ENCODE measurements at regions not wholly inside any gene's neighbourhood (a gene's known extent, or its start where the extent isn't known, plus 50 kb on each side); places are given as distances from the start of the nearest gene placed in this dataset.

GRCh38 chr16:54568906-54569807, 282.6 kb upstream of the IRX3 start:
- no peak for DNase-seq

DNA sequence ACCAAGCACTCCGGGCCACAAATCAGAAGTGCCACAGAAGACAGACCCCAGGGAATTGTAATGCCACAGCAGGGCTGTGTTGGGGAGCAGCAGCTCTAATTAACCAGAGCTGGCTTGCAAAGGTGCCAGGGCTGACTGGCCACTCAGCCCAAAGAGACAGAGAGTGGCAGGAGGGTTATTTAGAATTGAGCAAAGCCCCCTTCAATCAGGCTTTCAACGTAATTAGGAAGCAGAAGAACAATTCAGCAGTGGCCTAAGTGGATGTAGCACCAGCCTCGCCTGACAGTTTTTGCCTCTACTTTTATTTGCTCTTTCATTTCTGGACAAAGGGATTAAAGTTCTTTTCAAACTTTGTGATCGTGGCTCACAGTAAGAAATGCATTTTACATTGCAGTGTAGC, 278.3 kb upstream of the IRX3 start:
- DNase-seq = no peak

GRCh38 chr16:54554581-54554980, 268.0 kb upstream of the IRX3 start:
- DNase-seq = no peak

DNA sequence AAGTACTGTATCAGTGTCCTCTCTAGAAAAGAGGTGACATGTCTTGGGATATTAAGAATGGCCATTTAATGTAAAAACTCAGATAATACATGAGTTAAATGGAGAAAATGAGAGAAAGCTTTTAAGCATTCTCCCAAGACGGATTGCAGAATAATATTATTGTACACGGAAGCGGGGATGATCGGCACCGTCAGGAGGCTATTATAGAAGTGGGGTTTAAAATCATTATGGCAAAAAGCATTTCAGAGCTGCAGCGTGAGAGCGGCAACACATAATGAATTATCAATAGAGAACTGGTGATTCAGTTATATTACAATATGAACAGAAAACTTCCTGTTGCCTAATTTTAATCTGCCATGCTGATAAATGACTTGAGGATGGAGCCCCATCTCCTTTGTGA, 261.7 kb upstream of the IRX3 start:
- no peak for DNase-seq

GRCh38 chr16:54547052-54547451, 260.5 kb upstream of the IRX3 start:
- no peak for DNase-seq

DNA sequence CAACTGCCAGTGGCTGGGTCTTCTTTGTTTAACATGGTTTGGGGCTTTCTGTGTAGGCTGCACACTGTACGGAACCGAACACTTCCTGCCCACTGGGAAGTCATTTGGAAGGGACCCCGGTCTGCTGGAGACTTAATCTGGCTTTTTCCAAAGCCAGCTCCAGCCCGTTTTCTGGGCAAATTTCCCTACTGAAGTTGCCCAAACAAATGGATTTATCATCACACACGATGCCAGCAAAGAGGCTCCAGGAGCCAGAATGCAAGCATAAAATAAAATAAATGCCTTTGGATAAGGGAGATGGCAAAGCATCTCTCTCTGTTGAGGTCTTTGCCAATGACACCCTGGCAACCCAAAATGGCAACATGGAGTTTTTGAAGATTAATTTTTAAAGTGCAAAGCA, 259.9 kb upstream of the IRX3 start:
- DNase-seq = peak; percentile 40

- DNase-seq = peak; percentile 55
These were observed 259.4 kb upstream of the IRX3 start for GRCh38 chr16:54545854-54546511.

- no peak for DNase-seq
These were observed 258.1 kb upstream of the IRX3 start for GRCh38 chr16:54544553-54545180.

- DNase-seq = peak; percentile 32
These were observed 256.4 kb upstream of the IRX3 start for GRCh38 chr16:54542805-54543505.

DNA sequence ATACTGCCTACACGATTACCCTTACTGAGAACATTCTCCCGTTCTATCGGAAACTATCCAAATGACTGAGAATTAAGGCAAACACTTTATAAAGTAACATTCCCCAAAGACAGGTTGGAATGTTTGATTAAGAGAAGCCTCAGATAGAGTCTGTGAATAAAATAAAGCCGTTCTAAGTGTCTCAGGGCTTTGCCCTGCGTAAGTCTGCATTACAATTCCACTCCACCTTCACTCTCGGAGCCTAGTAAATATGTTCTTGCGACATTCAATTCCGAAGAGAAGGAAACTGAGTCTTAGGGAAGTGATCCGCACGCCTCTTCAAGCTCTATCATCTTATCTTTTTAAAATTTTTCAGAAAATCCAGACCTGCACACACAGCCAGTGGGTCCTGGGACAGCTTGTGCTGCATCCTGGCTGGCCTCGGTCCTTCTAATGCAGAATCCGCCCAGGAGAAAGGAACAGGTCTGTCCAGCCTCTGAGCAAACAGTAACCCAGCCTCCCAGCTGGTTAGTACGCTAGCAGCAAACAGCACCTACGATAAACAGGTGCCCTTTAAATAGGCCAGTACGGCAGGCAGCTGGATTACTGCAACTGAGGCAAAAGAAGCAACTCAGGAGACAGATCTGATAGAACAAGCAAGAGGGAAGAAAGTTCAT, 254.1 kb upstream of the IRX3 start:
- DNase-seq = no peak

- DNase-seq = peak; percentile 51
These were observed 251.7 kb upstream of the IRX3 start for GRCh38 chr16:54538276-54538675.

DNA sequence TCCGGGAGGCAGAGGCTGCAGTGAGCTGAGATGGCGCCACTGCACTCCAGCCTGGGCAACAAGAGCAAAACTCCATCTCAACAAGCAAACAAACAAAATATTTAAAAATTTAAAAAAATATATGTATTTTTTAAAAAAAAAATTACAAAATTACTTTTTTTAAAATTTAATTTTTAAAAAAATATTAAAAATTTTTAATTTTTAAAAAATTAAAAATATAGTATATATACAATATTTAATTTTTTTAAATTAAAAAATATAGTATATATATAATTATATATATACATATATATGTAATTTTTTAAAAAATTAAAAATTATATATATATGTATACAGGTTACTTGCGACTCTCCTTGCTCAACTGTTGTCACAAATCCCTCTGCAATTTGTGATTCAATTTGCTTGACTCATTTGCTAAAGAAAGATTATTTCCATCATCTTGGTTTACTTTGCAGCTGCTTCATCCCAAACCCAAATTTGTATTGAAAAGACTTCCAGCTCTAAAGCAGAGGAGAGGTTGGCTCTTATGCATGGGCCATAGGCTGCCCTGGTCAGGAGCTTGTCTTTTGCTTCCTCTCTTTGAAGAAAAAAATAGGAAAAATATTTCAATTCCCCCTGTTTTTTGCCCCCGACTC, 247.4 kb upstream of the IRX3 start:
- DNase-seq = no peak

- no peak for DNase-seq
These were observed 240.3 kb upstream of the IRX3 start for GRCh38 chr16:54526916-54527315.

DNA sequence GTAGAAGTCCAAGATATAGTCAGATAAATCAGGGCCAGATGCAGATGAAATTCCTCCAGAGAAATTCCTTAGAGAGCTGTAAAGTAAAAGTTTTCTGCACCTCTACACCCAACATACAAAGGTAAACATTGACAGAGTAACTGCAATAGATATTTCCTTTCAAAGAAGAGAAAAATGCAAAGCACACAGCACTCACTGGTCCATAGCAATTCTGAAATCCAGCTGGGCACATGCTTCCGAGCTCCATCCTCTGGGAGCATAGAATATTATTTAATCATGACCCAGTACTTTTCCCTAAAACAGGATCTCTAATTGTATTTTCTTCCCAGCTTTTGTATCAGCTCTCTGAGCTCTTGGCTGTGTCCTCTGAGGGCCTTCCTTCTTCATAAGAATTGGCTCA, 239.5 kb upstream of the IRX3 start:
- DNase-seq = no peak

DNA sequence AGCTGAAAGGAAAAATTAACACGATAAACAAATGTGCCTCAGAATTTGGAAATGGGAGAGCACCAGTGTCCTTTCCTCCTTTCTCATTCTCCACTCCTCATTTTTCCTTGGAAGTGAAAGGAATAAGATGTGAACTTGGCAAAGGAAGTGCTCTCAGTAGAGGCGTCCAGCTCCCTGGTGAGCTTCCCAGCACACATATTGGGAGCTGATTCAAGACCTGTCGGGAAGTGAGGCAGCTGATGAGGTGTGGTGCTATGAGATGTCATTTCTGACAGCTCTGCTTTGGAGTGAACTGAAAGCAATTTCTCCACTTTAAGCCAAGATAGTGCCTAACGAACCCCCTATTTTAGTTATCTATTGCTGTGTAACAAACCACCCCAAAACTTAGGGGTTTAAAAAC, 238.5 kb upstream of the IRX3 start:
- no peak for DNase-seq

- no peak for DNase-seq
These were observed 236.0 kb upstream of the IRX3 start for GRCh38 chr16:54522584-54522983.

DNA sequence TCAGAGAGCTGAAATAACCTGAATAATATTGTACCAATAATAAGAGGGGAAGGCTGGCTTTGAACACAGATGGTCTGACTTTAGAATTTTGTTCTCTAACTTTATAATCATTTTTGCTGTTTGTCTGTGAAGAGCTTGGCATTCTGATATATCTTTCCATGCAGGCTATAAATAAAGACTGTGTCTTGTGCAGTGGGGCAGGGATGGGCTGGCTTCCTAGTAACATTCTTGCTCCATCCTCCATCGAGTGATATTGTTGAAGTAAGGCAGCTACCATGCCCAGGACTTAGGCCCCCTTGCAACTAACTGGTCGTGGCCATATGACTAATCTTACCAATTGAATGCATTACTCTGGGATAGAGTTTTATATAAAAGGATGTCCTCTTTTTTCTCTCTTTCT, 234.7 kb upstream of the IRX3 start:
- DNase-seq = no peak

DNA sequence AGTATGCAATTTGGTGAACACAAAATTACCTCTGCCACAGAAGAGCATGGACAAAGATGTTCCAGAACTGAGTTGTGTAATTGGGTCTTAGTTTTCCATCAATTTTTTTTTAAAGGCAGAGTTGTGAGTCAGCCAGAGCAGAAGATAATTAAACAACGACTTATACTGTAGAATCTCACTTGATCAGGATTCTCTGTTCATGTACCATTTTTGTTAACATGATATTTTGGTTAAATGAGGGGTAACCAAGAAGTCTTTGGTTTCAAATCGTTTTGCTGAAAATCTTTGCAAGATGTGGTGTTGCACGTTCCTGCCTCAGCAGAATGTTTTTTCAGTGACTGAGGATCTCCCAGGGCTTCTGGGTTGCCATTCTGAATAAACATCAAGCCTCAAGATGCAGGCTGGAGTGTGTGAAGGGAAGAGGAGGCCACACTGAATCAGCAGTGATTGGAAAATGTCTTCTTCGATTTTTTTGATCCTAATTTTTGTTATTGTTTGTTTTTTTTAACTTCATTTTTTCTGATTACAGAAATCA, 232.6 kb upstream of the IRX3 start:
- no peak for DNase-seq

DNA sequence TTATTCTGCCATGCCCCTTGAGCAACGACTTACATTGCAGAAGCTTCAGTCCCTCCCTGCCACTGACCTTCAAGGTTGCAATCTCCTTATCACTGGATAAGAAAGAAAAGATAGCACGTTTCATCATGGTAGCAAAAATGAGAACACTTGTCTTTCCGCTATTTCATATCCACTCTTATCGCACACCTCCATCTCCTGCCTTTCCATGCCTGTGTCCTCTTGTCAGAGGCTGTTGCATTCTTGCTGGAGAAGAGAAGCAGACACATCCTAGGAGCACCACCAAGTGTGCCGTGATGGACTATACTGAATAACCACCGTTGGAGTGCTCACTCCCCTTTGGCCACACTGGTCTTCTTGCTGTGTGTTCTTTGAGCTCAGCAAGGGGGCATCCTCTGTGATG, 230.6 kb upstream of the IRX3 start:
- no peak for DNase-seq

- no peak for DNase-seq
These were observed 225.9 kb upstream of the IRX3 start for GRCh38 chr16:54512467-54512995.

DNA sequence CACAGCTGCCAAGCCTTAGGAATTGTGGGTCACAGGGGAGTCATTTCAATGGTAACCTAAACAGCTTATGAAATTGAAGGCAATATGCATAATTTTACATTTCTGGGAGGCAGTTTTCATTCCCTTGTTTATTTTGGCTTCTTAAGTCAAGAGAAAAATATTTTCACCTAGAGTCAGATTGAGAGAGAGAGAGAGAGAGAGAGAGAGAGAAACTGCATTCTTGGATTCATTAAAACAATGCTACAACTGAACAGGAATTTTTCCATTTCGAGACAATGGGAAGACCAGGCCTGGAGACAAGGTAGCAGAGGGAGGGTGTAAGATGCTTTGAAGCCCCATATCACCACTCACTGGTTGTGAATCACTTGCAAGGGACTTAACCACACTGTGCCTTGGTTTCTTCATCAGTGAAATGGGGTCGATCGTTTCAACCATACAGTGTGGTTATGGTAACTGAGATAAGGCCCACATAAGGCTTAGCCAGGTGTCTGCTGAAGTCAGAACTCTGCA, 224.7 kb upstream of the IRX3 start:
- DNase-seq = no peak

Measured in NCI-H69 (cell line).